AG04450 (cell line): ENCODE measurements at regions not wholly inside any gene's neighbourhood (a gene's known extent, or its start where the extent isn't known, plus 50 kb on each side); places are given as distances from the start of the nearest gene placed in this dataset.

Experiments used
- CTCF ChIA-PET: fragments of 300-600, 350-600 bp; formaldehyde crosslinking; extraction: SDS; loops from one replicate; lab custom pipeline; 2022; ENCODE audit warnings: antibody characterized with exemption, inconsistent platforms; lab: Charles Lee
- POLR2A ChIA-PET: fragments of 350-600 bp; formaldehyde crosslinking; extraction: SDS; loops from one replicate; lab custom pipeline; 2021; ENCODE audit warnings: antibody characterized with exemption, inconsistent platforms; lab: Yijun Ruan, JAX
- DNase-seq: peaks from one replicate; pipeline ENCODE4 v3.0.0-alpha.2; 2011; ENCODE audit warnings: low read depth, low spot score
- H3K27ac ChIP-seq: one replicate; pipeline ENCODE4 v1.5.1; 2012; ENCODE audit warnings: low read depth, low read length, control low read depth
- H3K27me3 ChIP-seq: one replicate; pipeline ENCODE4 v1.6.0; 2012; ENCODE audit warnings: low read length; ENCODE audit not compliant: control insufficient read depth, insufficient read depth
- H3K4me3 ChIP-seq: 2 replicates; pipeline ENCODE4 v1.5.1; 2011; ENCODE audit warnings: mild to moderate bottlenecking, low read depth, low read length, control low read depth
- H3K9me3 ChIP-seq: 2 replicates; pipeline ENCODE4 v1.5.1; 2012; ENCODE audit warnings: low read length; ENCODE audit not compliant: control insufficient read depth, insufficient read depth
- TF ChIP-seq, protein P1 (sequence below): IDR thresholded peaks from 2 replicates; pipeline ENCODE4 v1.5.1; 2011; ENCODE audit warnings: low read depth, low read length, control low read depth, inconsistent platforms

DNA sequence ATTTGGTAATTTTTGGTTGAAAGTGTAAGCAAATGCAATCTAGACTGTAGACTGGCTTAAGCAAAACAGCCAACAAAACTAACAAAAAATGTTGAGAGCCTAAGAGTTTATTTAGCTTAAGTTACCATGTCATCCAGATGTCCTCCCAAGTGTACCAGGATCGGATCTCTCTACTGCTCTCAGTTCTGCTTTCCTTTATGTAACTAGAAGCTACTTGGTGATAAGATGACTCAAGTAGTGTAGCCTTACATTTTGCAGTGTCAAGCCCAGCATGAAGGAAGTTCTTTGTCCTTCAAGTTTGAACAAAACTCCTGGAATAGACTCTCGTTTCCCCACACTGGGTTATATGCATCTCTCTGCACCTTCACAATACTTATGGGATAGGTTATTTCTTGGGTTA, 1500.0 kb downstream of the STIM2 start:
- TF ChIP-seq, protein P1, sequence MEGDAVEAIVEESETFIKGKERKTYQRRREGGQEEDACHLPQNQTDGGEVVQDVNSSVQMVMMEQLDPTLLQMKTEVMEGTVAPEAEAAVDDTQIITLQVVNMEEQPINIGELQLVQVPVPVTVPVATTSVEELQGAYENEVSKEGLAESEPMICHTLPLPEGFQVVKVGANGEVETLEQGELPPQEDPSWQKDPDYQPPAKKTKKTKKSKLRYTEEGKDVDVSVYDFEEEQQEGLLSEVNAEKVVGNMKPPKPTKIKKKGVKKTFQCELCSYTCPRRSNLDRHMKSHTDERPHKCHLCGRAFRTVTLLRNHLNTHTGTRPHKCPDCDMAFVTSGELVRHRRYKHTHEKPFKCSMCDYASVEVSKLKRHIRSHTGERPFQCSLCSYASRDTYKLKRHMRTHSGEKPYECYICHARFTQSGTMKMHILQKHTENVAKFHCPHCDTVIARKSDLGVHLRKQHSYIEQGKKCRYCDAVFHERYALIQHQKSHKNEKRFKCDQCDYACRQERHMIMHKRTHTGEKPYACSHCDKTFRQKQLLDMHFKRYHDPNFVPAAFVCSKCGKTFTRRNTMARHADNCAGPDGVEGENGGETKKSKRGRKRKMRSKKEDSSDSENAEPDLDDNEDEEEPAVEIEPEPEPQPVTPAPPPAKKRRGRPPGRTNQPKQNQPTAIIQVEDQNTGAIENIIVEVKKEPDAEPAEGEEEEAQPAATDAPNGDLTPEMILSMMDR: no peak
- POLR2A ChIA-PET: no interaction called here

DNA sequence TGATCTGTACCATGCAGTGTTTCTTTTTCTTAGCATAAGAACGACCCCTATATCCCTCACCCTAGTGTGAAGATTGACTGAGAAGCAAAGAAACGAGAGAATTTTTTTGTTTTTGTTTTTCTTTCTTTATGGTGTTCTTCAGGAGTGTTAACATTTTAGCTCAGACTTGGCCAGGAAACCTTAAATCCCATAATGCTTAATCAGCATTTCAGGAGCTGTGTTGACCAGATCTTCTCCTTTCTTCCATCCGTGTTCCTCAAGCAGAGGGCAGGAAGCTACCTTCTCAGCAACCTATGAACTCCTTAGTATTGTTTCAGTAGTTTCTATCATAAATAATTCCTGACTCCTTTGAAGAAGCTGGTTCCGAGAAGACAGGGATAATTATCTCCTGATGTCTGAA, 1501.5 kb downstream of the STIM2 start:
- H3K27ac ChIP-seq: no peak overlapping the region
- DNase-seq: no peak
- CTCF ChIA-PET: no interaction called here
- TF ChIP-seq, protein P1: no peak
- H3K27me3 ChIP-seq: no peaks in the 10 kb centered on the region
- H3K4me3 ChIP-seq: no peak overlapping the region
- H3K9me3 ChIP-seq: no peaks in the 10 kb centered on the region
- POLR2A ChIA-PET: no interaction called here

More for the DNA sequence above, 1500.0 kb downstream of the STIM2 start:
- Histone ChIP-seq H3K27me3 (no peaks in the 10 kb centered on the region), H3K9me3 (no peaks in the 10 kb centered on the region), H3K4me3 (no peak overlapping the region), H3K27ac (no peak overlapping the region)
- CTCF ChIA-PET: no interaction called here
- no peak for DNase-seq

DNA sequence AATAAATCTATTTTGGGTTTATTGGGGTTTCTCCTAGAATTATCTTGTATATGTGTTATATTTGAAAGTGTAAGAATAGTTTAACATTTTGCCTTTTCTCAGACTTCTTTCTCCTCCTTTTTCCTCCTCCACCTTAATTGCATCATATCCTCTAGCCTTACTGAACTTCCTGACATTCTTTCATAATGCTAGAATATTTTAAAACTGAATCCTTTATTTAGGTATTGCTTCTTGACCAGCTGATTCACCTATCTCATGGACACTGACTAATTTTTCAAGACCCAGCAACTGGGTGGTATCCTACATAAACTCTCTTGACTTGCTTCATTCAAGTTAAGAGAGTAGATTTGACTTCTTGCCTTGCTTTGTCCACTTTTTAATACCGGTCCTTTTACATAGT, 1508.9 kb downstream of the STIM2 start:
- ChIA-PET POLR2A (no interaction called here), CTCF (no interaction called here)
- TF ChIP-seq, protein P1: no peak
- Histone ChIP-seq H3K27ac (no peak overlapping the region), H3K4me3 (no peak overlapping the region), H3K9me3 (no peaks in the 10 kb centered on the region), H3K27me3 (no peaks in the 10 kb centered on the region)
- no peak for DNase-seq

DNA sequence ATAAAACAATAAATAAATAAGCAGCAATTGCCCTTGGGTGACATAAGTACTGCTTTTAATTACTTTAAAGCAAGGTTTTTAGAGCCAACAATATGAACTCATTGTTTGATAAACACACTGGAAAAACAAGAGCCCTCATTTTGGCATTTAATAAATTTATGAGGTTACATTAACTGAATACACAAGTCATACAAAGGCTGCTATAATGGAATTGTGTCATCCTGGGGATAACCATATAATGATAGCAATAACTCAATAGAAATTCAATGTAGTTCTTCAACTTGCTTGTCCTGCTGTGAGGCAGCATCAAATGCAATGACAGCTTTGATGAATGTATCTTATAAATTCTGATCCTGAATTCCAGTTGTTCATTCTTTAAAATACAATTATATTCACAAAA, 1512.5 kb downstream of the STIM2 start:
- CTCF ChIA-PET: no interaction called here
- Histone ChIP-seq H3K4me3 (no peak overlapping the region), H3K9me3 (no peaks in the 10 kb centered on the region), H3K27me3 (no peaks in the 10 kb centered on the region), H3K27ac (no peak overlapping the region)
- TF ChIP-seq, protein P1: no peak
- DNase-seq: no peak
- POLR2A ChIA-PET: no interaction called here

DNA sequence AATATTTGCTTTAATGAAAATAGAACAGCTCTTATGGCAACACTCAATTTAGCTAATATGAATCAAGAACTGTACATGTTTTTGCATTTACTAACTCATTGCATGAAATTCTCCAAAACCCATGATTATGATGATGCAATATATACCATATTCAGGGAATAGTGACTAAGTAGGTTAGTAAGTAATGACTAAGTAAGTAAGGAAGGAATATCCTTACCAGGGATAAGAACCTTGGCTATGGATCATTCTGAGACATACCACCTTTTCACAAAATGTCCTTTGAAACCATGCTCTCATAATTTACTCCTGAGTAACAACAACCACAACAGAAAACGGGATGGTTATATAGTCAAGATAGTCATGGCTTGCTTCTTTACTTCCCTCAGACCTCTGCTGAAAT, 1513.0 kb downstream of the STIM2 start:
- ChIA-PET CTCF (no interaction called here), POLR2A (no interaction called here)
- no peak overlapping the region for H3K4me3 ChIP-seq
- no peak overlapping the region for H3K27ac ChIP-seq
- H3K9me3 ChIP-seq: no peaks in the 10 kb centered on the region
- DNase-seq: no peak
- TF ChIP-seq, protein P1: no peak
- H3K27me3 ChIP-seq: no peaks in the 10 kb centered on the region
